GM13976 (cell line): ENCODE measurements at regions not wholly inside any gene's neighbourhood (a gene's known extent, or its start where the extent isn't known, plus 50 kb on each side); places are given as distances from the start of the nearest gene placed in this dataset.

Source experiments
- DNase-seq: peaks from one replicate; pipeline ENCODE4 v3.0.0; 2012; ENCODE audit warnings: low spot score
- CTCF ChIP-seq: IDR thresholded peaks from 2 replicates; pipeline ENCODE4 v1.5.1; 2012; ENCODE audit warnings: borderline replicate concordance, mild to moderate bottlenecking; ENCODE audit not compliant: insufficient read depth; ENCODE audit errors: extremely low read depth, missing control alignments, control extremely low read depth
- in situ Hi-C: fragments of 300-500 bp; cut with MboI; formaldehyde crosslinking; loops from one replicate; pipeline ENCODE4 v1.12.0; 2022; ENCODE audit warnings: low sequenced_read_pairs, mixed read lengths, inconsistent platforms; ENCODE audit not compliant: unreplicated experiment

- in situ Hi-C loops, result no loop called here
- TF ChIP-seq CTCF, result no peak
- DNase-seq, result no peak
These were observed 1765.2 kb downstream of the NCAM2 start for GRCh38 chr21:22763442-22763841.

GRCh38 chr21:22764222-22764621, 1766.0 kb downstream of the NCAM2 start:
- in situ Hi-C loops, result no loop called here
- TF ChIP-seq CTCF, result no peak
- no peak for DNase-seq

GRCh38 chr21:22791376-22791775, 1793.2 kb downstream of the NCAM2 start:
- in situ Hi-C loops, result loop anchor here (25.0 kb wide), 1 partner anchor 1629 kb away; no protein-coding TSS in a partner anchor
- no peak for DNase-seq
- no peak for TF ChIP-seq CTCF

GRCh38 chr21:22791986-22792560, 1793.9 kb downstream of the NCAM2 start:
- peak; percentile 54 for TF ChIP-seq CTCF
- in situ Hi-C loops, result loop anchor here (25.0 kb wide), 1 partner anchor 1630 kb away; no protein-coding TSS in a partner anchor
- peak; percentile 33 for DNase-seq

GRCh38 chr21:22795091-22795490, 1796.9 kb downstream of the NCAM2 start:
- no peak for DNase-seq
- in situ Hi-C loops, result loop anchor here (25.0 kb wide), 1 partner anchor 1633 kb away; no protein-coding TSS in a partner anchor
- no peak for TF ChIP-seq CTCF

- in situ Hi-C loops, result loop anchor here (25.0 kb wide), 1 partner anchor 1633 kb away; no protein-coding TSS in a partner anchor
- no peak for TF ChIP-seq CTCF
- DNase-seq, result no peak
These were observed 1797.4 kb downstream of the NCAM2 start for GRCh38 chr21:22795644-22796043.

GRCh38 chr21:22796147-22796546, 1797.9 kb downstream of the NCAM2 start:
- TF ChIP-seq CTCF, result no peak
- DNase-seq, result no peak
- in situ Hi-C loops, result loop anchor here (25.0 kb wide), 1 partner anchor 1634 kb away; no protein-coding TSS in a partner anchor
